H1 (cell line): ENCODE measurements at regions not wholly inside any gene's neighbourhood (a gene's known extent, or its start where the extent isn't known, plus 50 kb on each side); places are given as distances from the start of the nearest gene placed in this dataset.

Experiments used
- CTCF ChIA-PET: fragments of 300-600 bp; sonication (Branson Sonifier 250); formaldehyde crosslinking; loops from one replicate; lab custom pipeline; 2021; ENCODE audit not compliant: partially characterized antibody; lab: Charles Lee
- POLR2A ChIA-PET: fragments of 300-600 bp; sonication (Branson Sonifier 250); formaldehyde crosslinking; loops from one replicate; lab custom pipeline; 2021; ENCODE audit warnings: inconsistent platforms; ENCODE audit not compliant: partially characterized antibody; lab: Charles Lee
- DNase-seq, 2 experiments: peaks; one replicate each; pipeline versions ENCODE4 v3.0.0 to v3.0.0-alpha.2; 2010 to 2022; ENCODE audit warnings: low spot score in 2 of 2, low read depth in 1 of 2, mixed read lengths in 1 of 2
- FAIRE-seq: peaks from 2 replicates; lab custom pipeline; 2011; peaks lifted over from hg19 to GRCh38; lab: Jason Lieb, UNC
- H2AFZ ChIP-seq: 2 replicates; pipeline ENCODE4 v1.8.1; 2012; ENCODE audit warnings: low read length, inconsistent platforms
- H2AK5ac ChIP-seq: 2 replicates; pipeline ENCODE4 v1.6.1; 2013; ENCODE audit warnings: low read depth, low read length
- H2BK120ac ChIP-seq: replicated peaks from 2 replicates; pipeline ENCODE3; 2013; ENCODE audit warnings: low read depth, low read length, inconsistent platforms
- H2BK12ac ChIP-seq: 2 replicates; pipeline ENCODE4 v1.6.1; 2013; ENCODE audit warnings: low read depth, low read length
- H2BK15ac ChIP-seq: 2 replicates; pipeline ENCODE4 v1.6.1; 2013; ENCODE audit warnings: low read length
- H2BK20ac ChIP-seq: 2 replicates; pipeline ENCODE4 v1.6.1; 2013; ENCODE audit warnings: low read length
- H2BK5ac ChIP-seq: 2 replicates; pipeline ENCODE4 v1.6.1; 2013; ENCODE audit warnings: low read depth, low read length
- H3K14ac ChIP-seq: 2 replicates; pipeline ENCODE4 v1.6.1; 2013; ENCODE audit warnings: inconsistent platforms; ENCODE audit not compliant: insufficient read length
- H3K18ac ChIP-seq: 2 replicates; pipeline ENCODE4 v1.6.1; 2013; ENCODE audit warnings: low read length; ENCODE audit errors: extremely low read depth
- H3K23ac ChIP-seq: 2 replicates; pipeline ENCODE4 v1.6.1; 2013; ENCODE audit warnings: inconsistent platforms; ENCODE audit not compliant: insufficient read length
- H3K23me2 ChIP-seq: 2 replicates; pipeline ENCODE4 v1.6.1; 2013; ENCODE audit warnings: low read depth, low read length
- H3K27ac ChIP-seq: 2 replicates; pipeline ENCODE4 v1.6.1; 2011; ENCODE audit warnings: low read depth, low read length, inconsistent platforms
- H3K27me3 ChIP-seq, 4 experiments: replicated peaks in 1 of 4; 1 replicate in 1 of 4; 2 replicates in 3 of 4; pipeline versions ENCODE4 v1.6.1 to v1.8.1; 2011 to 2013; ENCODE audit warnings: low read length in 3 of 4, mild to moderate bottlenecking in 3 of 4, inconsistent platforms in 2 of 4, mixed read lengths in 2 of 4, moderate library complexity in 1 of 4; ENCODE audit not compliant: control insufficient read depth in 3 of 4, insufficient read depth in 3 of 4; ENCODE audit errors: extremely low read depth in 1 of 4
- H3K36me3 ChIP-seq, 4 experiments: 2 replicates each; pipeline versions ENCODE4 v1.6.1 to v1.8.1; 2011 to 2013; ENCODE audit warnings: mild to moderate bottlenecking in 4 of 4, low read length in 3 of 4, moderate library complexity in 2 of 4, control low read depth in 1 of 4, inconsistent platforms in 1 of 4; ENCODE audit not compliant: insufficient read depth in 4 of 4, control insufficient read depth in 2 of 4
- H3K4ac ChIP-seq: replicated peaks from 2 replicates; pipeline ENCODE3; 2013; ENCODE audit warnings: low read length, low read depth, mixed read lengths, inconsistent platforms; ENCODE audit not compliant: insufficient read length
- H3K4me1 ChIP-seq, 4 experiments: replicated peaks in 1 of 4; 1 replicate in 1 of 4; 2 replicates in 3 of 4; pipeline versions ENCODE4 v1.6.1 to v1.8.1; 2011 to 2013; ENCODE audit warnings: low read length in 3 of 4, inconsistent platforms in 2 of 4, mixed read lengths in 1 of 4; ENCODE audit not compliant: insufficient read depth in 4 of 4, control insufficient read depth in 3 of 4
- H3K4me2 ChIP-seq, 2 experiments: 2 replicates each; pipeline versions ENCODE4 v1.6.1 to v1.8.1; 2011 to 2013; ENCODE audit warnings: low read depth in 2 of 2, low read length in 2 of 2, control low read depth in 1 of 2, inconsistent platforms in 1 of 2, mild to moderate bottlenecking in 1 of 2; ENCODE audit not compliant: insufficient read depth in 1 of 2
- H3K4me3 ChIP-seq, 4 experiments: fragments of 200-600, 300-600 bp in 1 of 4; sonication (generic), shearing (Covaris generic), sonication (Bioruptor Twin) in 1 of 4; 2 replicates each; pipeline versions ENCODE4 v1.5.1 to v1.8.1; 2011 to 2016; ENCODE audit warnings: low read length in 4 of 4, low read depth in 3 of 4, control low read depth in 2 of 4, inconsistent platforms in 2 of 4, mild to moderate bottlenecking in 2 of 4, mixed read lengths in 1 of 4, moderate library complexity in 1 of 4; ENCODE audit not compliant: insufficient read depth in 2 of 4; ENCODE audit errors: extremely low read depth in 1 of 4
- H3K56ac ChIP-seq: replicated peaks from 2 replicates; pipeline ENCODE3; 2013; ENCODE audit warnings: low read depth, mild to moderate bottlenecking, mixed read lengths, low read length, inconsistent platforms; ENCODE audit not compliant: insufficient read length
- H3K79me1 ChIP-seq: 2 replicates; pipeline ENCODE4 v1.6.1; 2013; ENCODE audit warnings: low read depth, low read length, control low read depth
- H3K79me2 ChIP-seq, 2 experiments: 2 replicates each; pipeline versions ENCODE4 v1.6.1 to v1.8.1; 2012 to 2013; ENCODE audit warnings: low read length in 2 of 2, mild to moderate bottlenecking in 2 of 2, inconsistent platforms in 1 of 2; ENCODE audit not compliant: insufficient read depth in 2 of 2, control insufficient read depth in 1 of 2
- H3K9ac ChIP-seq, 4 experiments: replicated peaks in 1 of 4; 1 replicate in 1 of 4; 2 replicates in 3 of 4; pipeline versions ENCODE4 v1.6.1 to v1.8.1; 2011 to 2013; ENCODE audit warnings: low read depth in 3 of 4, low read length in 3 of 4, control low read depth in 2 of 4, mild to moderate bottlenecking in 2 of 4, moderate library complexity in 2 of 4, inconsistent platforms in 1 of 4; ENCODE audit errors: extremely low read depth in 1 of 4
- H3K9me3 ChIP-seq, 2 experiments: 2 replicates each; pipeline versions ENCODE4 v1.6.1 to v1.8.1; 2012 to 2013; ENCODE audit warnings: mild to moderate bottlenecking in 2 of 2, moderate library complexity in 2 of 2, control low read depth in 1 of 2, inconsistent platforms in 1 of 2, low read depth in 1 of 2, low read length in 1 of 2, mixed read lengths in 1 of 2; ENCODE audit not compliant: insufficient read depth in 2 of 2
- H4K20me1 ChIP-seq, 2 experiments: replicated peaks in 1 of 2; 2 replicates each; pipeline versions ENCODE3 to v1.8.1; 2011 to 2013; ENCODE audit warnings: inconsistent platforms in 2 of 2, low read length in 2 of 2, mild to moderate bottlenecking in 1 of 2; ENCODE audit not compliant: insufficient read depth in 2 of 2, control insufficient read depth in 1 of 2
- H4K5ac ChIP-seq: 2 replicates; pipeline ENCODE4 v1.6.1; 2013; ENCODE audit warnings: low read length, low read depth, mixed read lengths, inconsistent platforms; ENCODE audit not compliant: insufficient read length
- H4K8ac ChIP-seq: 2 replicates; pipeline ENCODE4 v1.8.0; 2013; ENCODE audit warnings: mild to moderate bottlenecking, moderate library complexity, low read length, inconsistent platforms; ENCODE audit not compliant: insufficient read depth; ENCODE audit errors: extremely low read depth
- H4K91ac ChIP-seq: replicated peaks from 2 replicates; pipeline ENCODE3; 2013; ENCODE audit warnings: low read length, mixed read lengths, inconsistent platforms; ENCODE audit not compliant: insufficient read length
- JUN ChIP-seq: IDR thresholded peaks from 2 replicates; pipeline ENCODE4 v1.6.1; 2011; ENCODE audit warnings: low read depth, mild to moderate bottlenecking, improper control_type of control experiment, low read length
- TF ChIP-seq, protein P1 (sequence below): IDR thresholded peaks from 2 replicates; pipeline ENCODE4 v1.6.1; 2012; ENCODE audit warnings: inconsistent platforms

GRCh38 chr12:66819587-66819986, 140.7 kb upstream of the GRIP1 start:
- no peaks in the 10 kb centered on the region for H3K27me3 ChIP-seq
- no peak overlapping the region for H2BK12ac ChIP-seq
- POLR2A ChIA-PET = no interaction called here
- no peaks in the 10 kb centered on the region for H3K9me3 ChIP-seq
- H2AFZ ChIP-seq = no peak overlapping the region
- H3K36me3 ChIP-seq = no peaks in the 10 kb centered on the region
- H3K79me2 ChIP-seq = no peaks in the 10 kb centered on the region
- no peak overlapping the region for H4K8ac ChIP-seq
- H3K18ac ChIP-seq = no peak overlapping the region
- H3K27ac ChIP-seq = no peak overlapping the region
- no peak for FAIRE-seq
- no peak overlapping the region for H4K5ac ChIP-seq
- H2BK5ac ChIP-seq = no peak overlapping the region
- H3K23me2 ChIP-seq = no peaks in the 10 kb centered on the region
- H3K79me1 ChIP-seq = 0 out of 2 replicates have a peak, but pooled peaks cover 3% of the 10 kb centered on the region
- H4K20me1 ChIP-seq = no peaks in the 10 kb centered on the region
- H3K4ac ChIP-seq = no peak overlapping the region
- no peak overlapping the region for H3K4me3 ChIP-seq
- DNase-seq = no peak
- no peak overlapping the region for H3K9ac ChIP-seq
- CTCF ChIA-PET = no interaction called here
- H2BK120ac ChIP-seq = no peak overlapping the region
- no peak overlapping the region for H2AK5ac ChIP-seq
- H3K4me1 ChIP-seq = no peaks in the 10 kb centered on the region
- H3K4me2 ChIP-seq = no peak overlapping the region
- no peak overlapping the region for H2BK20ac ChIP-seq
- H3K56ac ChIP-seq = no peak overlapping the region
- H3K23ac ChIP-seq = no peak overlapping the region
- H3K14ac ChIP-seq = no peak overlapping the region
- no peak overlapping the region for H4K91ac ChIP-seq
- no peak overlapping the region for H2BK15ac ChIP-seq
- TF ChIP-seq, protein P1, sequence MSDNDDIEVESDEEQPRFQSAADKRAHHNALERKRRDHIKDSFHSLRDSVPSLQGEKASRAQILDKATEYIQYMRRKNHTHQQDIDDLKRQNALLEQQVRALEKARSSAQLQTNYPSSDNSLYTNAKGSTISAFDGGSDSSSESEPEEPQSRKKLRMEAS = no peak
- no peak for TF ChIP-seq JUN
